HepG2 (cell line): ENCODE measurements at regions not wholly inside any gene's neighbourhood (a gene's known extent, or its start where the extent isn't known, plus 50 kb on each side); places are given as distances from the start of the nearest gene placed in this dataset.

Source experiments
- BHLHE40 ChIP-seq: IDR thresholded peaks from 2 replicates; pipeline ENCODE4 v1.6.1; 2011; ENCODE audit warnings: low read length, improper control_type of control experiment
- CBFB ChIP-seq: sonication (generic); formaldehyde crosslinking; IDR thresholded peaks from 2 replicates; pipeline ENCODE4 v1.4.0; 2020; ENCODE audit warnings: missing genetic modification reagents
- CHD2 ChIP-seq: IDR thresholded peaks from 2 replicates; pipeline ENCODE4 v1.6.1; 2011; ENCODE audit warnings: low read depth, low read length, improper control_type of control experiment
- EZH2 ChIP-seq: conservative IDR thresholded peaks from 2 replicates; pipeline ENCODE4 v1.6.1; 2012; ENCODE audit warnings: mild to moderate bottlenecking, low read depth, low read length, moderate library complexity
- JARID2 ChIP-seq: sonication (generic); formaldehyde crosslinking; IDR thresholded peaks from 2 replicates; pipeline ENCODE4 v1.8.1; 2023; ENCODE audit warnings: missing genetic modification reagents, inconsistent platforms; ENCODE audit not compliant: insufficient replicate concordance
- MAFK ChIP-seq, 2 experiments: IDR thresholded peaks in 1 of 2; conservative IDR thresholded peaks in 1 of 2; 2 replicates each; pipeline ENCODE4 v1.6.1; 2011; ENCODE audit warnings: improper control_type of control experiment in 2 of 2, low read length in 2 of 2
- POLR2A ChIP-seq, 2 experiments: IDR thresholded peaks; 2 replicates each; pipeline ENCODE4 v1.6.1; 2011; ENCODE audit warnings: low read depth in 2 of 2, low read length in 2 of 2, mild to moderate bottlenecking in 1 of 2, moderate library complexity in 1 of 2; ENCODE audit not compliant: insufficient read depth in 1 of 2
- SIX4 ChIP-seq: sonication (generic); formaldehyde crosslinking; IDR thresholded peaks from 2 replicates; pipeline ENCODE4 v1.4.0; 2020; ENCODE audit warnings: missing genetic modification reagents
- ZBTB25 ChIP-seq: IDR thresholded peaks from 2 replicates; pipeline ENCODE4 v1.6.1; 2018; ENCODE audit warnings: missing genetic modification reagents
- ZNF232 ChIP-seq: sonication (generic); formaldehyde crosslinking; IDR thresholded peaks from 2 replicates; pipeline ENCODE4 v1.4.0; 2020; ENCODE audit warnings: missing genetic modification reagents, borderline replicate concordance
- TF ChIP-seq, protein P1 (sequence below): sonication (generic); formaldehyde crosslinking; IDR thresholded peaks from 2 replicates; pipeline ENCODE4 v1.4.0; 2020; ENCODE audit warnings: missing genetic modification reagents
- TF ChIP-seq, protein P2 (sequence below): sonication (generic); formaldehyde crosslinking; IDR thresholded peaks from 2 replicates; pipeline ENCODE4 v1.5.0; 2020; ENCODE audit warnings: mild to moderate bottlenecking, missing genetic modification reagents, moderate library complexity

DNA sequence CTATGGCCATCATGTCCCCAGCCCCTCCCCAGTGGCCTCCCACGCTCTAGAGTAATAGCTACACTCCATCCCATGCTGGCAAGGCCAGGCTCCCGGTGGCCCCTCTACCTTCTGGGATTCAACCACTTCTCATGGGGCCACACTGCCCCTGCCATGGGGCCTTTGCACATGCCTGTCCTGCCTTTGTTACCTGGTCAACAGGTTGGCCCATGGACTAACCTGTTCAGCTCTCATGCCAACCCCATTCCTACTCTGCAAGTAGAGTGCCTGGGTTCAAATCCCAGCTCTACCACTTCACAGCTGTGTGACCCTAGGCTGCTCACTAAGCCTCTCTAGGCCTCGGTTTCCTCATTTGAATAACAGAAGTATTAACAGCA lies 98.5 kb downstream of the RFLNA start:
- TF ChIP-seq ZBTB25 (CRISPR knock-in tag) (no peak), BHLHE40 (no peak), EZH2 (no peak), MAFK (conservative IDR thresholded peaks at IDR 0.05 in 1 of 2, IDR thresholded peaks at IDR 0.05 in 1 of 2; ENCODE audit: low read length in 2 of 2) (no peak), POLR2A (IDR thresholded peaks at IDR 0.05; ENCODE audit: insufficient read depth in 1 of 2, low read depth in 2 of 2, low read length in 2 of 2) (no peak), ZNF232 (CRISPR knock-in tag) (no peak), CBFB (no peak), CHD2 (no peak), JARID2 (CRISPR knock-in tag) (no peak), SIX4 (CRISPR knock-in tag) (no peak)
- TF ChIP-seq, protein P1, sequence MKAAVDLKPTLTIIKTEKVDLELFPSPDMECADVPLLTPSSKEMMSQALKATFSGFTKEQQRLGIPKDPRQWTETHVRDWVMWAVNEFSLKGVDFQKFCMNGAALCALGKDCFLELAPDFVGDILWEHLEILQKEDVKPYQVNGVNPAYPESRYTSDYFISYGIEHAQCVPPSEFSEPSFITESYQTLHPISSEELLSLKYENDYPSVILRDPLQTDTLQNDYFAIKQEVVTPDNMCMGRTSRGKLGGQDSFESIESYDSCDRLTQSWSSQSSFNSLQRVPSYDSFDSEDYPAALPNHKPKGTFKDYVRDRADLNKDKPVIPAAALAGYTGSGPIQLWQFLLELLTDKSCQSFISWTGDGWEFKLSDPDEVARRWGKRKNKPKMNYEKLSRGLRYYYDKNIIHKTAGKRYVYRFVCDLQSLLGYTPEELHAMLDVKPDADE (CRISPR knock-in tag): no peak
- TF ChIP-seq, protein P2, sequence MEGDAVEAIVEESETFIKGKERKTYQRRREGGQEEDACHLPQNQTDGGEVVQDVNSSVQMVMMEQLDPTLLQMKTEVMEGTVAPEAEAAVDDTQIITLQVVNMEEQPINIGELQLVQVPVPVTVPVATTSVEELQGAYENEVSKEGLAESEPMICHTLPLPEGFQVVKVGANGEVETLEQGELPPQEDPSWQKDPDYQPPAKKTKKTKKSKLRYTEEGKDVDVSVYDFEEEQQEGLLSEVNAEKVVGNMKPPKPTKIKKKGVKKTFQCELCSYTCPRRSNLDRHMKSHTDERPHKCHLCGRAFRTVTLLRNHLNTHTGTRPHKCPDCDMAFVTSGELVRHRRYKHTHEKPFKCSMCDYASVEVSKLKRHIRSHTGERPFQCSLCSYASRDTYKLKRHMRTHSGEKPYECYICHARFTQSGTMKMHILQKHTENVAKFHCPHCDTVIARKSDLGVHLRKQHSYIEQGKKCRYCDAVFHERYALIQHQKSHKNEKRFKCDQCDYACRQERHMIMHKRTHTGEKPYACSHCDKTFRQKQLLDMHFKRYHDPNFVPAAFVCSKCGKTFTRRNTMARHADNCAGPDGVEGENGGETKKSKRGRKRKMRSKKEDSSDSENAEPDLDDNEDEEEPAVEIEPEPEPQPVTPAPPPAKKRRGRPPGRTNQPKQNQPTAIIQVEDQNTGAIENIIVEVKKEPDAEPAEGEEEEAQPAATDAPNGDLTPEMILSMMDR (CRISPR knock-in tag): no peak
